H1 (cell line): ENCODE measurements at regions not wholly inside any gene's neighbourhood (a gene's known extent, or its start where the extent isn't known, plus 50 kb on each side); places are given as distances from the start of the nearest gene placed in this dataset.
A peak's percentile ranks its signal among the peaks of the same experiment; 100 is the strongest.

Experiments used
- CTCF ChIA-PET: fragments of 300-600 bp; sonication (Branson Sonifier 250); formaldehyde crosslinking; loops from one replicate; lab custom pipeline; 2021; ENCODE audit not compliant: partially characterized antibody; lab: Charles Lee
- POLR2A ChIA-PET: fragments of 300-600 bp; sonication (Branson Sonifier 250); formaldehyde crosslinking; loops from one replicate; lab custom pipeline; 2021; ENCODE audit warnings: inconsistent platforms; ENCODE audit not compliant: partially characterized antibody; lab: Charles Lee
- DNase-seq, 2 experiments: peaks; one replicate each; pipeline versions ENCODE4 v3.0.0 to v3.0.0-alpha.2; 2010 to 2022; ENCODE audit warnings: low spot score in 2 of 2, low read depth in 1 of 2, mixed read lengths in 1 of 2
- FAIRE-seq: peaks from 2 replicates; lab custom pipeline; 2011; peaks lifted over from hg19 to GRCh38; lab: Jason Lieb, UNC
- H2AFZ ChIP-seq: 2 replicates; pipeline ENCODE4 v1.8.1; 2012; ENCODE audit warnings: low read length, inconsistent platforms
- H2AK5ac ChIP-seq: 2 replicates; pipeline ENCODE4 v1.6.1; 2013; ENCODE audit warnings: low read depth, low read length
- H2BK120ac ChIP-seq: replicated peaks from 2 replicates; pipeline ENCODE3; 2013; ENCODE audit warnings: low read depth, low read length, inconsistent platforms
- H2BK12ac ChIP-seq: 2 replicates; pipeline ENCODE4 v1.6.1; 2013; ENCODE audit warnings: low read depth, low read length
- H2BK15ac ChIP-seq: 2 replicates; pipeline ENCODE4 v1.6.1; 2013; ENCODE audit warnings: low read length
- H2BK20ac ChIP-seq: 2 replicates; pipeline ENCODE4 v1.6.1; 2013; ENCODE audit warnings: low read length
- H2BK5ac ChIP-seq: 2 replicates; pipeline ENCODE4 v1.6.1; 2013; ENCODE audit warnings: low read depth, low read length
- H3K14ac ChIP-seq: 2 replicates; pipeline ENCODE4 v1.6.1; 2013; ENCODE audit warnings: inconsistent platforms; ENCODE audit not compliant: insufficient read length
- H3K18ac ChIP-seq: 2 replicates; pipeline ENCODE4 v1.6.1; 2013; ENCODE audit warnings: low read length; ENCODE audit errors: extremely low read depth
- H3K23ac ChIP-seq: 2 replicates; pipeline ENCODE4 v1.6.1; 2013; ENCODE audit warnings: inconsistent platforms; ENCODE audit not compliant: insufficient read length
- H3K23me2 ChIP-seq: 2 replicates; pipeline ENCODE4 v1.6.1; 2013; ENCODE audit warnings: low read depth, low read length
- H3K27ac ChIP-seq: 2 replicates; pipeline ENCODE4 v1.6.1; 2011; ENCODE audit warnings: low read depth, low read length, inconsistent platforms
- H3K27me3 ChIP-seq, 4 experiments: replicated peaks in 1 of 4; 1 replicate in 1 of 4; 2 replicates in 3 of 4; pipeline versions ENCODE4 v1.6.1 to v1.8.1; 2011 to 2013; ENCODE audit warnings: low read length in 3 of 4, mild to moderate bottlenecking in 3 of 4, inconsistent platforms in 2 of 4, mixed read lengths in 2 of 4, moderate library complexity in 1 of 4; ENCODE audit not compliant: control insufficient read depth in 3 of 4, insufficient read depth in 3 of 4; ENCODE audit errors: extremely low read depth in 1 of 4
- H3K36me3 ChIP-seq, 4 experiments: 2 replicates each; pipeline versions ENCODE4 v1.6.1 to v1.8.1; 2011 to 2013; ENCODE audit warnings: mild to moderate bottlenecking in 4 of 4, low read length in 3 of 4, moderate library complexity in 2 of 4, control low read depth in 1 of 4, inconsistent platforms in 1 of 4; ENCODE audit not compliant: insufficient read depth in 4 of 4, control insufficient read depth in 2 of 4
- H3K4ac ChIP-seq: replicated peaks from 2 replicates; pipeline ENCODE3; 2013; ENCODE audit warnings: low read length, low read depth, mixed read lengths, inconsistent platforms; ENCODE audit not compliant: insufficient read length
- H3K4me1 ChIP-seq, 4 experiments: replicated peaks in 1 of 4; 1 replicate in 1 of 4; 2 replicates in 3 of 4; pipeline versions ENCODE4 v1.6.1 to v1.8.1; 2011 to 2013; ENCODE audit warnings: low read length in 3 of 4, inconsistent platforms in 2 of 4, mixed read lengths in 1 of 4; ENCODE audit not compliant: insufficient read depth in 4 of 4, control insufficient read depth in 3 of 4
- H3K4me2 ChIP-seq, 2 experiments: 2 replicates each; pipeline versions ENCODE4 v1.6.1 to v1.8.1; 2011 to 2013; ENCODE audit warnings: low read depth in 2 of 2, low read length in 2 of 2, control low read depth in 1 of 2, inconsistent platforms in 1 of 2, mild to moderate bottlenecking in 1 of 2; ENCODE audit not compliant: insufficient read depth in 1 of 2
- H3K4me3 ChIP-seq, 4 experiments: fragments of 200-600, 300-600 bp in 1 of 4; sonication (generic), shearing (Covaris generic), sonication (Bioruptor Twin) in 1 of 4; 2 replicates each; pipeline versions ENCODE4 v1.5.1 to v1.8.1; 2011 to 2016; ENCODE audit warnings: low read length in 4 of 4, low read depth in 3 of 4, control low read depth in 2 of 4, inconsistent platforms in 2 of 4, mild to moderate bottlenecking in 2 of 4, mixed read lengths in 1 of 4, moderate library complexity in 1 of 4; ENCODE audit not compliant: insufficient read depth in 2 of 4; ENCODE audit errors: extremely low read depth in 1 of 4
- H3K56ac ChIP-seq: replicated peaks from 2 replicates; pipeline ENCODE3; 2013; ENCODE audit warnings: low read depth, mild to moderate bottlenecking, mixed read lengths, low read length, inconsistent platforms; ENCODE audit not compliant: insufficient read length
- H3K79me1 ChIP-seq: 2 replicates; pipeline ENCODE4 v1.6.1; 2013; ENCODE audit warnings: low read depth, low read length, control low read depth
- H3K79me2 ChIP-seq, 2 experiments: 2 replicates each; pipeline versions ENCODE4 v1.6.1 to v1.8.1; 2012 to 2013; ENCODE audit warnings: low read length in 2 of 2, mild to moderate bottlenecking in 2 of 2, inconsistent platforms in 1 of 2; ENCODE audit not compliant: insufficient read depth in 2 of 2, control insufficient read depth in 1 of 2
- H3K9ac ChIP-seq, 4 experiments: replicated peaks in 1 of 4; 1 replicate in 1 of 4; 2 replicates in 3 of 4; pipeline versions ENCODE4 v1.6.1 to v1.8.1; 2011 to 2013; ENCODE audit warnings: low read depth in 3 of 4, low read length in 3 of 4, control low read depth in 2 of 4, mild to moderate bottlenecking in 2 of 4, moderate library complexity in 2 of 4, inconsistent platforms in 1 of 4; ENCODE audit errors: extremely low read depth in 1 of 4
- H3K9me3 ChIP-seq, 2 experiments: 2 replicates each; pipeline versions ENCODE4 v1.6.1 to v1.8.1; 2012 to 2013; ENCODE audit warnings: mild to moderate bottlenecking in 2 of 2, moderate library complexity in 2 of 2, control low read depth in 1 of 2, inconsistent platforms in 1 of 2, low read depth in 1 of 2, low read length in 1 of 2, mixed read lengths in 1 of 2; ENCODE audit not compliant: insufficient read depth in 2 of 2
- H4K20me1 ChIP-seq, 2 experiments: replicated peaks in 1 of 2; 2 replicates each; pipeline versions ENCODE3 to v1.8.1; 2011 to 2013; ENCODE audit warnings: inconsistent platforms in 2 of 2, low read length in 2 of 2, mild to moderate bottlenecking in 1 of 2; ENCODE audit not compliant: insufficient read depth in 2 of 2, control insufficient read depth in 1 of 2
- H4K5ac ChIP-seq: 2 replicates; pipeline ENCODE4 v1.6.1; 2013; ENCODE audit warnings: low read length, low read depth, mixed read lengths, inconsistent platforms; ENCODE audit not compliant: insufficient read length
- H4K8ac ChIP-seq: 2 replicates; pipeline ENCODE4 v1.8.0; 2013; ENCODE audit warnings: mild to moderate bottlenecking, moderate library complexity, low read length, inconsistent platforms; ENCODE audit not compliant: insufficient read depth; ENCODE audit errors: extremely low read depth
- H4K91ac ChIP-seq: replicated peaks from 2 replicates; pipeline ENCODE3; 2013; ENCODE audit warnings: low read length, mixed read lengths, inconsistent platforms; ENCODE audit not compliant: insufficient read length
- MAFK ChIP-seq: IDR thresholded peaks from 2 replicates; pipeline ENCODE4 v1.6.1; 2012; ENCODE audit warnings: low read depth, mild to moderate bottlenecking, improper control_type of control experiment, low read length
- POU5F1 ChIP-seq: IDR thresholded peaks from 2 replicates; pipeline ENCODE4 v1.6.1; 2011; ENCODE audit warnings: low read depth, mild to moderate bottlenecking, low read length, moderate library complexity
- SUZ12 ChIP-seq: fragments of 200-600 bp; sonication (generic); IDR thresholded peaks from 2 replicates; pipeline ENCODE4 v1.6.1; 2012; ENCODE audit warnings: mild to moderate bottlenecking, inconsistent platforms, low read length, moderate library complexity, mixed read lengths
- YY1 ChIP-seq: IDR thresholded peaks from 2 replicates; pipeline ENCODE4 v1.6.1; 2011; ENCODE audit warnings: low read depth, mild to moderate bottlenecking, low read length
- WGBS, 2 experiments: shearing (Covaris generic) in 1 of 2; methylation state at CpG; one replicate each; pipeline versions ENCODE4 v1.1.6 to v1.1.7; 2013 to 2015; ENCODE audit warnings: low lambda C conversion rate in 2 of 2, mixed read lengths in 2 of 2, inconsistent platforms in 1 of 2, low coverage in 1 of 2, missing lambda C conversion rate in 1 of 2; ENCODE audit not compliant: insufficient replicate concordance in 2 of 2, insufficient coverage in 1 of 2, insufficient read length in 1 of 2; ENCODE audit errors: extremely low coverage in 1 of 2, missing lambda C conversion rate in 1 of 2; 5-methylcytosine and 5-hydroxymethylcytosine counted together
- TF ChIP-seq, protein P1 (sequence below): IDR thresholded peaks from 2 replicates; pipeline ENCODE4 v1.6.1; 2012; ENCODE audit warnings: inconsistent platforms

DNA sequence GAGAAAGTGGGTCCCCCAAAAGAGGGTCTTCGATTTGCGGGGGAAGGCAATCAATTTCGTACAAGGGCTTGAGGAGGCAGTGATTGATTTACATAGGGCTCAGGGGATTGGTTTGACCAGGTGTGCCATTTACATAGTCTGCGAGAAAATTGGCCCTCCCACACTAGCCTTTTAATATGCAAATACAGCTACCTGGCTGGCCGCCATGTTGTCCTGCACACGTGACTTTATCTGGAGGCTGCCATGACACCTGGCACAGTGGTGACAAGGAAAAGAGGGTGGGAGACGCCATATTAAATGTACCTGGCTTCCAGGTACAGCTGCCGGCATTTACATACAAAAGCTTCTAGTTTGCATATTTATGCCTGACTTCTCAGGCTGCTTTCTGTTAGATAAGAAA is 1577.2 kb upstream of the LRRTM3 start:
- no peaks in the 10 kb centered on the region for H3K79me2 ChIP-seq
- no peak overlapping the region for H2BK12ac ChIP-seq
- H2BK5ac ChIP-seq: no peak overlapping the region
- no peak overlapping the region for H3K4me2 ChIP-seq
- no peak overlapping the region for H4K8ac ChIP-seq
- no peak overlapping the region for H4K91ac ChIP-seq
- H4K5ac ChIP-seq: no peak overlapping the region
- FAIRE-seq (peak; percentile 13), DNase-seq (no peak)
- H3K18ac ChIP-seq: no peak overlapping the region
- POLR2A ChIA-PET: interaction anchor here (1.0 kb wide), 1 partner anchor 17 kb away, joined by 3 read pairs; no protein-coding TSS in a partner anchor
- WGBS, 2 experiments: 84% methylated on average over 8 of the region's 8 CpGs; no CpG with 5 or more reads in 1 of the 2 experiments
- H3K56ac ChIP-seq: no peak overlapping the region
- no peak overlapping the region for H2BK20ac ChIP-seq
- no peaks in the 10 kb centered on the region for H3K23me2 ChIP-seq
- H3K9ac ChIP-seq: no peak overlapping the region
- no peaks in the 10 kb centered on the region for H3K27me3 ChIP-seq
- H3K4ac ChIP-seq: no peak overlapping the region
- no peaks in the 10 kb centered on the region for H3K79me1 ChIP-seq
- H4K20me1 ChIP-seq: no peaks in the 10 kb centered on the region
- H3K4me3 ChIP-seq: no peak overlapping the region
- H2AK5ac ChIP-seq: no peak overlapping the region
- CTCF ChIA-PET: interaction anchor here (1.1 kb wide), 1 partner anchor 14 kb away, joined by 3 read pairs; no protein-coding TSS in a partner anchor
- H3K36me3 ChIP-seq: no peaks in the 10 kb centered on the region
- no peak overlapping the region for H3K27ac ChIP-seq
- no peak overlapping the region for H2AFZ ChIP-seq
- H3K23ac ChIP-seq: no peak overlapping the region
- H2BK120ac ChIP-seq: no peak overlapping the region
- H3K4me1 ChIP-seq: peaks cover 0 to 3% (median 0%) of the 10 kb centered on the region in 4 experiments; a peak in 1 of 7 replicates
- no peak overlapping the region for H2BK15ac ChIP-seq
- TF ChIP-seq, protein P1, sequence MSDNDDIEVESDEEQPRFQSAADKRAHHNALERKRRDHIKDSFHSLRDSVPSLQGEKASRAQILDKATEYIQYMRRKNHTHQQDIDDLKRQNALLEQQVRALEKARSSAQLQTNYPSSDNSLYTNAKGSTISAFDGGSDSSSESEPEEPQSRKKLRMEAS: 0 out of 2 replicates have a peak, but pooled peaks have one; percentile 15
- TF ChIP-seq POU5F1 (0 out of 2 replicates have a peak, but pooled peaks have one; percentile 29), SUZ12 (no peak), YY1 (peak; percentile 93), MAFK (no peak)
- no peak overlapping the region for H3K14ac ChIP-seq
- no peaks in the 10 kb centered on the region for H3K9me3 ChIP-seq
